ENCODE measurements at regions not wholly inside any gene's neighbourhood (a gene's known extent, or its start where the extent isn't known, plus 50 kb on each side); places are given as distances from the start of the nearest gene placed in this dataset.

- no peak for DNase-seq (ENCODE audit: low spot score)
- TF ChIP-seq CTCF (IDR thresholded peaks at IDR 0.05; ENCODE audit: extremely low read depth, insufficient read depth, missing control alignments), result no peak
- in situ Hi-C loops (cut with MboI; ENCODE audit: low pct_unique_long_range_greater_than_20kb, low sequenced_read_pairs, unreplicated experiment), result no loop called here
Observed at GRCh38 chr9:91056486-91056885, 254.9 kb downstream of the SYK start.

GRCh38 chr9:91056917-91057316 lies 255.3 kb downstream of the SYK start:
- no peak for TF ChIP-seq CTCF (IDR thresholded peaks at IDR 0.05; ENCODE audit: extremely low read depth, insufficient read depth, missing control alignments)
- in situ Hi-C loops (cut with MboI; ENCODE audit: low pct_unique_long_range_greater_than_20kb, low sequenced_read_pairs, unreplicated experiment), result no loop called here
- DNase-seq (ENCODE audit: low spot score), result no peak

GRCh38 chr9:91059713-91060112 lies 258.1 kb downstream of the SYK start:
- no peak for DNase-seq (ENCODE audit: low spot score)
- in situ Hi-C loops (cut with MboI; ENCODE audit: low pct_unique_long_range_greater_than_20kb, low sequenced_read_pairs, unreplicated experiment), result no loop called here

GRCh38 chr9:91060520-91061343 lies 259.1 kb downstream of the SYK start:
- in situ Hi-C loops (cut with MboI; ENCODE audit: low pct_unique_long_range_greater_than_20kb, low sequenced_read_pairs, unreplicated experiment), result no loop called here
- no peak for TF ChIP-seq CTCF (IDR thresholded peaks at IDR 0.05; ENCODE audit: extremely low read depth, insufficient read depth, missing control alignments)
- no peak for DNase-seq (ENCODE audit: low spot score)

More at GRCh38 chr9:91059713-91060112, 258.1 kb downstream of the SYK start:
- TF ChIP-seq CTCF (IDR thresholded peaks at IDR 0.05; ENCODE audit: extremely low read depth, insufficient read depth, missing control alignments), result no peak

- TF ChIP-seq CTCF (IDR thresholded peaks at IDR 0.05; ENCODE audit: extremely low read depth, insufficient read depth, missing control alignments), result no peak
- DNase-seq (ENCODE audit: low spot score), result no peak
- in situ Hi-C loops (cut with MboI; ENCODE audit: low pct_unique_long_range_greater_than_20kb, low sequenced_read_pairs, unreplicated experiment), result no loop called here
Observed at GRCh38 chr9:91061506-91061905, 259.9 kb downstream of the SYK start.

- TF ChIP-seq CTCF (IDR thresholded peaks at IDR 0.05; ENCODE audit: extremely low read depth, insufficient read depth, missing control alignments), result no peak
- in situ Hi-C loops (cut with MboI; ENCODE audit: low pct_unique_long_range_greater_than_20kb, low sequenced_read_pairs, unreplicated experiment), result no loop called here
- DNase-seq (ENCODE audit: low spot score), result no peak
Observed at GRCh38 chr9:91062281-91062680, 260.7 kb downstream of the SYK start.
